Thoracic aorta (tissue), 2 donors: ENCODE measurements at regions not wholly inside any gene's neighbourhood (a gene's known extent, or its start where the extent isn't known, plus 50 kb on each side); places are given as distances from the start of the nearest gene placed in this dataset.

Source experiments
- ATAC-seq: fragments of 150-250 bp; one replicate; pipeline ENCODE4 v1.8.0; 2017; ENCODE audit warnings: low read depth; ENCODE audit not compliant: insufficient number of reproducible peaks, low FRiP score
- DNase-seq: peaks from one replicate; pipeline ENCODE4 v3.0.0-alpha.2; 2020; ENCODE audit warnings: low spot score
- H3K27ac ChIP-seq, 2 donors: fragments of 200-600 bp; sonication (generic); 1 replicate in 1 of 2; 2 replicates in 1 of 2; pipeline ENCODE4 v1.5.1; 2016; ENCODE audit warnings: mild to moderate bottlenecking in 2 of 2, moderate library complexity in 2 of 2
- H3K27me3 ChIP-seq: fragments of 200-600 bp; sonication (generic); replicated peaks from 2 replicates; pipeline ENCODE4 v1.6.0; 2016; ENCODE audit warnings: mild to moderate bottlenecking; ENCODE audit not compliant: insufficient read depth
- H3K36me3 ChIP-seq: fragments of 200-600 bp; sonication (generic); one replicate; pipeline ENCODE4 v1.5.1; 2016
- H3K4me1 ChIP-seq, 2 donors: fragments of 200-600 bp; sonication (generic); 1 replicate in 1 of 2; 2 replicates in 1 of 2; pipeline versions ENCODE4 v1.5.1 to v1.6.0; 2016; ENCODE audit warnings: low read depth in 2 of 2, mild to moderate bottlenecking in 1 of 2; ENCODE audit not compliant: control insufficient read depth in 1 of 2
- H3K4me3 ChIP-seq: fragments of 200-600 bp; sonication (generic); 2 replicates; pipeline ENCODE4 v1.5.1; 2016; ENCODE audit warnings: mild to moderate bottlenecking
- H3K9me3 ChIP-seq: fragments of 200-600 bp; sonication (generic); 2 replicates; pipeline ENCODE4 v1.5.1; 2016
- CTCF ChIP-seq: fragments of 200-600 bp; sonication (generic); IDR thresholded peaks from one replicate; pipeline ENCODE4 v1.5.1; 2019; ENCODE audit warnings: antibody characterized with exemption

DNA sequence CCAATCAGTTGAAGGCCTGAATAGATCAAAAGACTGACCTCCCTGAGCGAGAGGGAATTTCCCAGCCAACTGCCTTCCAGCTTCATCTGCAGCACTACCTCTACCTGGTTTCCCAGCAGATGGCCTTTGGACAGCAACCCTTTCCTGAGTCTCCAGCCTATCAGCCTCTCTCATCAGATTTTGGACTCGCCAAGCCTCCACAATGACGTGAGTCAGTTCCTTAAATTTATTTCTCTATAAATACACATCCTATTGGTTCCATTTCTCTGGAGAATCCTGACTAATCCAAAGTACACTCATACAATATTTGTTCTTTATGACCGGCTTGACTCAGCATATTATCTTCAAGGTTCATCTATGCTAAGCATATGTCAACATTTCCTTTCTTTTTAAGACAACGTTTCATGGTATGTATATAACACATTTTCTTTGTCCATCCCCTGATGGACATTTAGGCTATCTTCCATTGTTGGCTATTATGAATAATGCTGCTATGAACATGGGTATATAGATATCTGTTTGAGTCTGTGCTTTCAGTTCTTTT is 294.6 kb downstream of the LRATD1 start:
- ATAC-seq = no peak
- Histone ChIP-seq H3K4me1 (no peaks in the 10 kb centered on the region), H3K4me3 (no peak overlapping the region), H3K27me3 (no peaks in the 10 kb centered on the region), H3K27ac (no peak overlapping the region), H3K9me3 (no peaks in the 10 kb centered on the region), H3K36me3 (no peaks in the 10 kb centered on the region)
- no peak for DNase-seq
- no peak for TF ChIP-seq CTCF

DNA sequence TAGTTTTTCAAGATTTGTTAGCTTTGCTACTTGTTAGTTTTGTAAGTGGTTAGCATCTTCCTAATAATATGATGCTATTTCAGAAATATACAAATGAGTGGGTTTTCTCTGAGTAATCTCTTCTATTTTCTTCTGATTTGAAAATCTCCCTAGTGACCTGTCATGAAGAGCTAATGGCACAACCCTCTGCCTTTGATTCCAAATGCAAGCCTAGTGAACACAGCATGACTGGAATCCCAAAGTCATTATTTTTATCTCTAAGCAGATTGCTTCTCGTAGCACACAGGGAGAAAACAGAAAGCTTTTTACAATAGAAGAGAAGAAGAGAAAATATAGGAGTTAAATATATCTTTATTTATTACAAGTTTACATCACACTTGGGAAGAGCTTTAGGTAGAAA is 295.5 kb downstream of the LRATD1 start:
- Histone ChIP-seq H3K4me1 (no peaks in the 10 kb centered on the region), H3K36me3 (no peaks in the 10 kb centered on the region), H3K27ac (no peak overlapping the region), H3K9me3 (no peaks in the 10 kb centered on the region), H3K4me3 (no peak overlapping the region), H3K27me3 (no peaks in the 10 kb centered on the region)
- no peak for ATAC-seq
- DNase-seq = no peak
- TF ChIP-seq CTCF = no peak

DNA sequence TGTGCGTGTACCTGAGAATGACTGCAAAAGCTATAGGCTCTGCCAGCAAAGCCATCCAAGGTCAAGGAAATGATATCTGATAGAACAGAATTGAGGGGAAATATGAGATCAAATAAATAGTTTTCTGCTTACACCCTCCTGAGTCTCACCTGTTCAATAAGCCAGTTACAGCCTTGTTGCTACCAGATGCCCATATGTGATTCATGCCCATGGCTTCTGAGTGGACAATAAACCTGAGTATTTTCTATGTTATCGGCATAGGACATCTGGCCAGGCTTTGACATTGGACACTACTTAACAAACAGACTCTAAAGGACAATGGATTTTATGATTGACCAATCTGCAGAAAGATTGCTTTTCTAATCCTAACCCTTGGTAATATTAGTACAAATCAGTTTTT is 297.9 kb downstream of the LRATD1 start:
- H3K36me3 ChIP-seq = no peaks in the 10 kb centered on the region
- H3K27ac ChIP-seq = no peak overlapping the region
- no peaks in the 10 kb centered on the region for H3K9me3 ChIP-seq
- ATAC-seq (no peak), DNase-seq (no peak)
- no peak for TF ChIP-seq CTCF
- no peaks in the 10 kb centered on the region for H3K27me3 ChIP-seq
- H3K4me1 ChIP-seq = no peaks in the 10 kb centered on the region
- H3K4me3 ChIP-seq = no peak overlapping the region

DNA sequence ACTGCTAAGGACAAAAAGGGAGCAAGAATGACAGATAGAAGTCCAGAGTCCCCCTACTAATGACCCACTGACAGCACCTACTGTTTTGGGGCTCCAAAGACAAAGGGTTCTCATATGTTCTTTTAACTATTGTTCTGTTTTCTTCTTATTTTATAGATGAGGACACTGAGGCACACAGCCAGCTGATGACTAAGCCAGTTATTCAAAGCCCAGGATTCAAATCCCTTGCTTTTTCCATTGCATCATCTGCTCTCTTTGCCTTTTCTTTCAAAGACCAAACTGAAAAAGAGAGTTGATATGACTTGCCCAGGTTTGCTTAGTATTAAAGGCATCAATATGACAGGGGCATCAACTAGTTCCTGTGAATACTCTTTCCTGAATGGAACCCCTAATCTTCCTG is 299.8 kb downstream of the LRATD1 start:
- no peak for ATAC-seq
- H3K9me3 ChIP-seq = peaks cover under 1% of the 10 kb centered on the region

GRCh38 chr2:14933753-14934152 is 301.2 kb downstream of the LRATD1 start:
- no peak overlapping the region for H3K27ac ChIP-seq
- TF ChIP-seq CTCF = no peak
- H3K27me3 ChIP-seq = no peaks in the 10 kb centered on the region
- no peaks in the 10 kb centered on the region for H3K4me1 ChIP-seq
- DNase-seq (no peak), ATAC-seq (no peak)
- H3K4me3 ChIP-seq = no peak overlapping the region
- H3K9me3 ChIP-seq = peaks cover 3% of the 10 kb centered on the region
- no peaks in the 10 kb centered on the region for H3K36me3 ChIP-seq

More for the DNA sequence above, 299.8 kb downstream of the LRATD1 start:
- DNase-seq = no peak
- Histone ChIP-seq H3K4me3 (no peak overlapping the region), H3K4me1 (no peaks in the 10 kb centered on the region), H3K27me3 (no peaks in the 10 kb centered on the region), H3K27ac (no peak overlapping the region), H3K36me3 (no peaks in the 10 kb centered on the region)
- TF ChIP-seq CTCF = no peak
